ENCODE measurements at regions not wholly inside any gene's neighbourhood (a gene's known extent, or its start where the extent isn't known, plus 50 kb on each side); places are given as distances from the start of the nearest gene placed in this dataset.

GRCh38 chr4:134636338-134637051 is 434.9 kb upstream of the PABPC4L start:
- Histone ChIP-seq H3K27me3 (ENCODE audit: insufficient read depth, low read length) (no peaks in the 10 kb centered on the region), H3K4me1 (ENCODE audit: control insufficient read depth in 1 of 2, insufficient read depth in 2 of 2, low read length in 2 of 2) (no peaks in the 10 kb centered on the region), H3K9ac (ENCODE audit: low read length) (no peak overlapping the region), H2AFZ (ENCODE audit: low read depth, low read length, poor library complexity, severe bottlenecking) (no peak overlapping the region), H4K20me1 (ENCODE audit: insufficient read depth) (no peaks in the 10 kb centered on the region), H3K27ac (ENCODE audit: low read depth, low read length) (no peak overlapping the region), H3K9me3 (ENCODE audit: control insufficient read depth in 1 of 2, insufficient read depth in 1 of 2, low read depth in 1 of 2, low read length in 2 of 2) (no peaks in the 10 kb centered on the region), H3K4me2 (ENCODE audit: low read length) (no peak overlapping the region), H3K79me2 (ENCODE audit: insufficient read depth, low read length) (no peaks in the 10 kb centered on the region), H3K9me2 (ENCODE audit: insufficient read depth) (no peaks in the 10 kb centered on the region), H3K4me3 (replicated peaks in 1 of 2; ENCODE audit: low read depth in 1 of 2, low read length in 2 of 2) (no peak overlapping the region), H3K36me3 (ENCODE audit: control insufficient read depth in 1 of 2, insufficient read depth in 2 of 2, low read length in 2 of 2) (no peaks in the 10 kb centered on the region)
- POLR2A ChIA-PET, result no interaction called here
- TF ChIP-seq YY1 (IDR thresholded peaks at IDR 0.05; ENCODE audit: extremely low read depth, insufficient replicate concordance, low read depth, low read length) (no peak), EZH2phosphoT487 (IDR thresholded peaks at IDR 0.05; ENCODE audit: borderline replicate concordance) (no peak), SRF (IDR thresholded peaks at IDR 0.05; ENCODE audit: low read depth) (no peak), ZNF274 (IDR thresholded peaks at IDR 0.05; ENCODE audit: low read depth, low read length) (no peak), REST (IDR thresholded peaks at IDR 0.05; ENCODE audit: low read depth) (no peak), SP1 (IDR thresholded peaks at IDR 0.05; ENCODE audit: low read depth) (no peak), FOSL1 (IDR thresholded peaks at IDR 0.05; ENCODE audit: low read depth) (no peak)
- RAD21 ChIA-PET (ENCODE audit: low non-redundant PET in 1 of 2, low total read pairs in 2 of 2, uncharacterized antibody in 2 of 2, unreplicated experiment in 2 of 2), result no interaction called here
- intact Hi-C loops (cut with micrococcal nuclease), result no loop called here
- DNase-seq (ENCODE audit: low read depth, low spot score) (no peak), ATAC-seq (no peak)
- CTCF ChIA-PET, result no interaction called here
- BruUV-seq (replicated peaks), result no TSS peak

All from HCT116 (cell line).